ENCODE measurements at regions not wholly inside any gene's neighbourhood (a gene's known extent, or its start where the extent isn't known, plus 50 kb on each side); places are given as distances from the start of the nearest gene placed in this dataset.

- POLR2A ChIA-PET: interaction anchor here in 1 of 2 donors (0.6 kb wide), 1 partner anchor 186 kb away, joined by 6 read pairs; no protein-coding TSS in a partner anchor
- Histone ChIP-seq H3K27ac (ENCODE audit: low read length) (no peak overlapping the region), H3K27me3 (replicated peaks in 1 of 2; ENCODE audit: control insufficient read depth in 2 of 2, extremely low read depth in 1 of 2, insufficient read depth in 2 of 2, low read length in 1 of 2) (no peaks in the 10 kb centered on the region), H3K9me3 (no peaks in the 10 kb centered on the region), H3K4me1 (ENCODE audit: control insufficient read depth in 1 of 2, extremely low read depth in 1 of 2, insufficient read depth in 2 of 2, low read length in 2 of 2) (peaks cover 0 to 4% of the 10 kb centered on the region in 2 experiments), H3K4me3 (ENCODE audit: control insufficient read depth in 1 of 2, extremely low read depth in 1 of 2, low read length in 1 of 2) (no peak overlapping the region), H3K36me3 (ENCODE audit: control insufficient read depth in 2 of 2, extremely low read depth in 1 of 2, insufficient read depth in 1 of 2, low read length in 1 of 2) (no peaks in the 10 kb centered on the region)
- ATAC-seq (replicated peaks in 1 of 4) (no peak), DNase-seq (no peak)
- no CpG with 5 or more reads among the region's 4 CpGs for WGBS (ENCODE audit: insufficient coverage)
- no peak overlapping the region for H3K27ac Mint-ChIP-seq
- CTCF ChIA-PET: interaction anchor here (0.6 to 4.4 kb wide), 8 partner anchors 10 to 1698 kb away, joined by 3 to 19 read pairs (median 4); no protein-coding TSS in a partner anchor
- no peaks in the 10 kb centered on the region for H3K9me3 Mint-ChIP-seq
- no peak overlapping the region for H3K4me3 Mint-ChIP-seq
- no peaks in the 10 kb centered on the region for H3K36me3 Mint-ChIP-seq
- no peaks in the 10 kb centered on the region for H3K4me1 Mint-ChIP-seq
- peaks cover 13 to 15% of the 10 kb centered on the region in 2 donors for H3K27me3 Mint-ChIP-seq
These were observed 131.0 kb upstream of the ITGA1 start for GRCh38 chr5:52656569-52657246.

GRCh38 chr5:52657247-52657645 is 130.5 kb upstream of the ITGA1 start:
- H3K4me1 ChIP-seq (ENCODE audit: control insufficient read depth in 1 of 2, extremely low read depth in 1 of 2, insufficient read depth in 2 of 2, low read length in 2 of 2): peaks cover 0 to 4% of the 10 kb centered on the region in 2 experiments
- no peak overlapping the region for H3K4me3 Mint-ChIP-seq
- WGBS (ENCODE audit: insufficient coverage): no CpG with 5 or more reads among the region's 3 CpGs
- CTCF ChIA-PET: interaction anchor here (0.6 to 4.4 kb wide), 9 partner anchors 9 to 1699 kb away, joined by 3 to 19 read pairs (median 4); no protein-coding TSS in a partner anchor
- ATAC-seq (replicated peaks in 1 of 4) (no peak), DNase-seq (peak in 1 of 35 experiments; percentile 64)
- peaks cover 11 to 15% of the 10 kb centered on the region in 2 donors for H3K27me3 Mint-ChIP-seq
- no peaks in the 10 kb centered on the region for H3K9me3 ChIP-seq
- H3K27ac ChIP-seq (ENCODE audit: low read length): no peak overlapping the region
- POLR2A ChIA-PET: interaction anchor here in 1 of 2 donors (0.6 kb wide), 1 partner anchor 185 kb away, joined by 6 read pairs; no protein-coding TSS in a partner anchor
- no peaks in the 10 kb centered on the region for H3K4me1 Mint-ChIP-seq
- no peak overlapping the region for H3K4me3 ChIP-seq (ENCODE audit: control insufficient read depth in 1 of 2, extremely low read depth in 1 of 2, low read length in 1 of 2)
- no peak overlapping the region for H3K27ac Mint-ChIP-seq
- no peaks in the 10 kb centered on the region for H3K9me3 Mint-ChIP-seq
- no peaks in the 10 kb centered on the region for H3K27me3 ChIP-seq (replicated peaks in 1 of 2; ENCODE audit: control insufficient read depth in 2 of 2, extremely low read depth in 1 of 2, insufficient read depth in 2 of 2, low read length in 1 of 2)
- H3K36me3 ChIP-seq (ENCODE audit: control insufficient read depth in 2 of 2, extremely low read depth in 1 of 2, insufficient read depth in 1 of 2, low read length in 1 of 2): no peaks in the 10 kb centered on the region
- H3K36me3 Mint-ChIP-seq: no peaks in the 10 kb centered on the region

- no peak overlapping the region for H3K4me3 Mint-ChIP-seq
- H3K36me3 Mint-ChIP-seq: no peaks in the 10 kb centered on the region
- no peaks in the 10 kb centered on the region for H3K9me3 Mint-ChIP-seq
- WGBS (ENCODE audit: insufficient coverage): no CpG with 5 or more reads among the region's 2 CpGs
- H3K27ac Mint-ChIP-seq: no peak overlapping the region
- ATAC-seq (replicated peaks in 1 of 4) (no peak), DNase-seq (no peak)
- Histone ChIP-seq H3K9me3 (no peaks in the 10 kb centered on the region), H3K36me3 (ENCODE audit: control insufficient read depth in 2 of 2, extremely low read depth in 1 of 2, insufficient read depth in 1 of 2, low read length in 1 of 2) (no peaks in the 10 kb centered on the region), H3K4me3 (ENCODE audit: control insufficient read depth in 1 of 2, extremely low read depth in 1 of 2, low read length in 1 of 2) (no peak overlapping the region), H3K27ac (ENCODE audit: low read length) (no peak overlapping the region), H3K27me3 (replicated peaks in 1 of 2; ENCODE audit: control insufficient read depth in 2 of 2, extremely low read depth in 1 of 2, insufficient read depth in 2 of 2, low read length in 1 of 2) (no peaks in the 10 kb centered on the region), H3K4me1 (ENCODE audit: control insufficient read depth in 1 of 2, extremely low read depth in 1 of 2, insufficient read depth in 2 of 2, low read length in 2 of 2) (peaks cover 0 to 4% of the 10 kb centered on the region in 2 experiments)
- CTCF ChIA-PET: interaction anchor here (0.6 to 4.4 kb wide), 12 partner anchors 9 to 1794 kb away, joined by 3 to 19 read pairs (median 3); no protein-coding TSS in a partner anchor
- POLR2A ChIA-PET: no interaction called here
- H3K4me1 Mint-ChIP-seq: no peaks in the 10 kb centered on the region
- H3K27me3 Mint-ChIP-seq: peaks cover 4 to 10% of the 10 kb centered on the region in 2 donors
These were observed 129.5 kb upstream of the ITGA1 start for GRCh38 chr5:52658246-52658645.

- ATAC-seq (replicated peaks in 1 of 4) (no peak), DNase-seq (no peak)
- no peaks in the 10 kb centered on the region for H3K9me3 ChIP-seq
- no peak overlapping the region for H3K27ac ChIP-seq (ENCODE audit: low read length)
- POLR2A ChIA-PET: no interaction called here
- peaks cover 3 to 5% (median 4%) of the 10 kb centered on the region in 3 donors for H3K4me1 Mint-ChIP-seq
- H3K36me3 Mint-ChIP-seq: no peaks in the 10 kb centered on the region
- no peak overlapping the region for H3K4me3 Mint-ChIP-seq
- H3K4me3 ChIP-seq (ENCODE audit: control insufficient read depth in 1 of 2, extremely low read depth in 1 of 2, low read length in 1 of 2): no peak overlapping the region
- peaks cover 2% of the 10 kb centered on the region in 2 donors for H3K27me3 Mint-ChIP-seq
- H3K9me3 Mint-ChIP-seq: no peaks in the 10 kb centered on the region
- H3K27ac Mint-ChIP-seq: no peak overlapping the region
- H3K4me1 ChIP-seq (ENCODE audit: control insufficient read depth in 1 of 2, extremely low read depth in 1 of 2, insufficient read depth in 2 of 2, low read length in 2 of 2): peaks cover 0 to 4% of the 10 kb centered on the region in 2 experiments
- CTCF ChIA-PET: interaction anchor here in 1 of 2 donors (0.6 to 1.1 kb wide), 2 partner anchors 12 to 1701 kb away, joined by 3 read pairs; no protein-coding TSS in a partner anchor
- no peaks in the 10 kb centered on the region for H3K36me3 ChIP-seq (ENCODE audit: control insufficient read depth in 2 of 2, extremely low read depth in 1 of 2, insufficient read depth in 1 of 2, low read length in 1 of 2)
- no peaks in the 10 kb centered on the region for H3K27me3 ChIP-seq (replicated peaks in 1 of 2; ENCODE audit: control insufficient read depth in 2 of 2, extremely low read depth in 1 of 2, insufficient read depth in 2 of 2, low read length in 1 of 2)
- no CpG with 5 or more reads among the region's 1 CpG for WGBS (ENCODE audit: insufficient coverage)
These were observed 127.1 kb upstream of the ITGA1 start for GRCh38 chr5:52660621-52661020.

- POLR2A ChIA-PET: no interaction called here
- CTCF ChIA-PET: interaction anchor here (0.6 to 1.4 kb wide), 4 partner anchors 10 to 1696 kb away, joined by 3 read pairs; no protein-coding TSS in a partner anchor
- H3K36me3 ChIP-seq (ENCODE audit: control insufficient read depth in 2 of 2, extremely low read depth in 1 of 2, insufficient read depth in 1 of 2, low read length in 1 of 2): no peaks in the 10 kb centered on the region
- Mint-ChIP-seq H3K27me3 (no peaks in the 10 kb centered on the region), H3K36me3 (no peaks in the 10 kb centered on the region), H3K9me3 (no peaks in the 10 kb centered on the region), H3K4me3 (no peak overlapping the region), H3K4me1 (peaks cover 5 to 7% (median 6%) of the 10 kb centered on the region in 3 donors), H3K27ac (no peak overlapping the region)
- DNase-seq (no peak), ATAC-seq (replicated peaks in 1 of 4) (no peak)
- WGBS (ENCODE audit: insufficient coverage): no CpG with 5 or more reads among the region's 2 CpGs
- H3K4me3 ChIP-seq (ENCODE audit: control insufficient read depth in 1 of 2, extremely low read depth in 1 of 2, low read length in 1 of 2): no peak overlapping the region
- H3K9me3 ChIP-seq: no peaks in the 10 kb centered on the region
- no peak overlapping the region for H3K27ac ChIP-seq (ENCODE audit: low read length)
- H3K4me1 ChIP-seq (ENCODE audit: control insufficient read depth in 1 of 2, extremely low read depth in 1 of 2, insufficient read depth in 2 of 2, low read length in 2 of 2): peaks cover 0 to 1% of the 10 kb centered on the region in 2 experiments
- H3K27me3 ChIP-seq (replicated peaks in 1 of 2; ENCODE audit: control insufficient read depth in 2 of 2, extremely low read depth in 1 of 2, insufficient read depth in 2 of 2, low read length in 1 of 2): no peaks in the 10 kb centered on the region
These were observed 125.7 kb upstream of the ITGA1 start for GRCh38 chr5:52661903-52662595.

GRCh38 chr5:52665559-52665958 is 122.2 kb upstream of the ITGA1 start:
- H3K36me3 Mint-ChIP-seq: no peaks in the 10 kb centered on the region
- Histone ChIP-seq H3K27me3 (replicated peaks in 1 of 2; ENCODE audit: control insufficient read depth in 2 of 2, extremely low read depth in 1 of 2, insufficient read depth in 2 of 2, low read length in 1 of 2) (peaks cover 0 to 5% of the 10 kb centered on the region in 2 experiments), H3K4me3 (ENCODE audit: control insufficient read depth in 1 of 2, extremely low read depth in 1 of 2, low read length in 1 of 2) (no peak overlapping the region), H3K4me1 (ENCODE audit: control insufficient read depth in 1 of 2, extremely low read depth in 1 of 2, insufficient read depth in 2 of 2, low read length in 2 of 2) (no peaks in the 10 kb centered on the region), H3K36me3 (ENCODE audit: control insufficient read depth in 2 of 2, extremely low read depth in 1 of 2, insufficient read depth in 1 of 2, low read length in 1 of 2) (no peaks in the 10 kb centered on the region), H3K9me3 (no peaks in the 10 kb centered on the region), H3K27ac (ENCODE audit: low read length) (no peak overlapping the region)
- WGBS (ENCODE audit: insufficient coverage): no CpG with 5 or more reads among the region's 2 CpGs
- no peak for DNase-seq
- no peak for ATAC-seq (replicated peaks in 1 of 4)
- ChIA-PET POLR2A (interaction anchor here in 1 of 2 donors (0.6 kb wide), 1 partner anchor 138 kb away, joined by 6 read pairs; no protein-coding TSS in a partner anchor), CTCF (no interaction called here)
- no peak overlapping the region for H3K27ac Mint-ChIP-seq
- H3K9me3 Mint-ChIP-seq: no peaks in the 10 kb centered on the region
- no peaks in the 10 kb centered on the region for H3K27me3 Mint-ChIP-seq
- H3K4me1 Mint-ChIP-seq: peaks cover 5 to 7% (median 6%) of the 10 kb centered on the region in 3 donors
- H3K4me3 Mint-ChIP-seq: no peak overlapping the region

Measured in T-cell (primary cell).